ENCODE measurements at regions not wholly inside any gene's neighbourhood (a gene's known extent, or its start where the extent isn't known, plus 50 kb on each side); places are given as distances from the start of the nearest gene placed in this dataset.
"Not testable (repeated sequence)": the region's sequence is repeated elsewhere in the genome, so short reads cannot be mapped to it uniquely, and the experiment has no call there.

GRCh38 chr12:69028941-69029729 lies 96.2 kb upstream of the CPM start:
- no peak for DNase-seq (ENCODE audit: low spot score)

- DNase-seq (ENCODE audit: low spot score) = no peak
Measured at GRCh38 chr12:69030321-69030720, 97.3 kb upstream of the CPM start.

- DNase-seq (ENCODE audit: low spot score) = no peak
Measured at GRCh38 chr12:69036533-69036932, 103.6 kb upstream of the CPM start.

GRCh38 chr12:69036999-69037398 lies 104.0 kb upstream of the CPM start:
- DNase-seq (ENCODE audit: low spot score) = no peak

GRCh38 chr12:69039911-69040310 lies 106.9 kb upstream of the CPM start:
- no peak for DNase-seq (ENCODE audit: low spot score)

GRCh38 chr12:69042557-69042956 lies 109.6 kb upstream of the CPM start:
- no peak for DNase-seq (ENCODE audit: low spot score)

- DNase-seq (ENCODE audit: low spot score) = no peak
Measured at GRCh38 chr12:69042970-69043369, 110.0 kb upstream of the CPM start.

GRCh38 chr12:69044887-69045286 lies 111.9 kb upstream of the CPM start:
- no peak for DNase-seq (ENCODE audit: low spot score)

GRCh38 chr12:69045430-69045829 lies 112.5 kb upstream of the CPM start:
- no peak for DNase-seq (ENCODE audit: low spot score)

- no peak for DNase-seq (ENCODE audit: low spot score)
Measured at GRCh38 chr12:69046363-69046762, 113.4 kb upstream of the CPM start.

- DNase-seq (ENCODE audit: low spot score) = no peak
Measured at GRCh38 chr12:69046920-69047319, 113.9 kb upstream of the CPM start.

- no peak for DNase-seq (ENCODE audit: low spot score)
Measured at GRCh38 chr12:69047990-69048389, 115.0 kb upstream of the CPM start.

- not testable (repeated sequence) for DNase-seq (ENCODE audit: low spot score)
Measured at GRCh38 chr12:69049855-69050254, 116.9 kb upstream of the CPM start.

- DNase-seq (ENCODE audit: low spot score) = no peak
Measured at GRCh38 chr12:69052613-69053408, 119.8 kb upstream of the CPM start.

GRCh38 chr12:69054343-69055056 lies 121.5 kb upstream of the CPM start:
- no peak for DNase-seq (ENCODE audit: low spot score)

GRCh38 chr12:69055280-69055679 lies 122.3 kb upstream of the CPM start:
- no peak for DNase-seq (ENCODE audit: low spot score)

GRCh38 chr12:69055706-69056105 lies 122.7 kb upstream of the CPM start:
- no peak for DNase-seq (ENCODE audit: low spot score)

- no peak for DNase-seq (ENCODE audit: low spot score)
Measured at GRCh38 chr12:69056743-69057515, 124.0 kb upstream of the CPM start.

GRCh38 chr12:69057742-69058141 lies 124.8 kb upstream of the CPM start:
- DNase-seq (ENCODE audit: low spot score) = no peak

GRCh38 chr12:69059465-69060457 lies 126.8 kb upstream of the CPM start:
- no peak for DNase-seq (ENCODE audit: low spot score)

- DNase-seq (ENCODE audit: low spot score) = no peak
Measured at GRCh38 chr12:69061574-69061973, 128.6 kb upstream of the CPM start.
